GM10266 (cell line): ENCODE measurements at regions not wholly inside any gene's neighbourhood (a gene's known extent, or its start where the extent isn't known, plus 50 kb on each side); places are given as distances from the start of the nearest gene placed in this dataset.

Source experiments
- DNase-seq: peaks from one replicate; pipeline ENCODE4 v3.0.0; 2012; ENCODE audit errors: extremely low spot score
- TF ChIP-seq, protein P1 (sequence below): IDR thresholded peaks from 2 replicates; pipeline ENCODE4 v1.5.1; 2012; ENCODE audit warnings: mild to moderate bottlenecking, low read depth; ENCODE audit not compliant: control insufficient read depth, insufficient read depth; ENCODE audit errors: missing control alignments

DNA sequence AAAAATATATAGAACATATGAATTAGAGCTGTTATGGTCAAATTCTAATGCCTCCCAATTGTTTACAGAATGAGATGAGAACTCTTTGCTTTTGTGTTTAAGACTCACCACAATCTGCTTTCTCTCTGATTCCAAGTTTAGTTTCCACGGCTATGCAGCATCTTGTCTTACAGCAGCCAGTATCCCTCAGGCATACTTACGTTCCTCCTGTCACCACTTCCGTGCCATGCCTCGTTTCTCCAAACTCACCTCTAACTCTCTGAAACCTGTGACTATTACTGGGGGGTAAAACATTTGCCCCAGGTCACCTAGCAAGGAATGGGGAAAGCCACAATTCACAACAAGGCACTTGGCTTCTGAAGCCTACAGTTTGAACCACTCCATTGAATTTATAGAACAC is 192.8 kb upstream of the NRIP1 start:
- no peak for DNase-seq
- TF ChIP-seq, protein P1, sequence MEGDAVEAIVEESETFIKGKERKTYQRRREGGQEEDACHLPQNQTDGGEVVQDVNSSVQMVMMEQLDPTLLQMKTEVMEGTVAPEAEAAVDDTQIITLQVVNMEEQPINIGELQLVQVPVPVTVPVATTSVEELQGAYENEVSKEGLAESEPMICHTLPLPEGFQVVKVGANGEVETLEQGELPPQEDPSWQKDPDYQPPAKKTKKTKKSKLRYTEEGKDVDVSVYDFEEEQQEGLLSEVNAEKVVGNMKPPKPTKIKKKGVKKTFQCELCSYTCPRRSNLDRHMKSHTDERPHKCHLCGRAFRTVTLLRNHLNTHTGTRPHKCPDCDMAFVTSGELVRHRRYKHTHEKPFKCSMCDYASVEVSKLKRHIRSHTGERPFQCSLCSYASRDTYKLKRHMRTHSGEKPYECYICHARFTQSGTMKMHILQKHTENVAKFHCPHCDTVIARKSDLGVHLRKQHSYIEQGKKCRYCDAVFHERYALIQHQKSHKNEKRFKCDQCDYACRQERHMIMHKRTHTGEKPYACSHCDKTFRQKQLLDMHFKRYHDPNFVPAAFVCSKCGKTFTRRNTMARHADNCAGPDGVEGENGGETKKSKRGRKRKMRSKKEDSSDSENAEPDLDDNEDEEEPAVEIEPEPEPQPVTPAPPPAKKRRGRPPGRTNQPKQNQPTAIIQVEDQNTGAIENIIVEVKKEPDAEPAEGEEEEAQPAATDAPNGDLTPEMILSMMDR = no peak

DNA sequence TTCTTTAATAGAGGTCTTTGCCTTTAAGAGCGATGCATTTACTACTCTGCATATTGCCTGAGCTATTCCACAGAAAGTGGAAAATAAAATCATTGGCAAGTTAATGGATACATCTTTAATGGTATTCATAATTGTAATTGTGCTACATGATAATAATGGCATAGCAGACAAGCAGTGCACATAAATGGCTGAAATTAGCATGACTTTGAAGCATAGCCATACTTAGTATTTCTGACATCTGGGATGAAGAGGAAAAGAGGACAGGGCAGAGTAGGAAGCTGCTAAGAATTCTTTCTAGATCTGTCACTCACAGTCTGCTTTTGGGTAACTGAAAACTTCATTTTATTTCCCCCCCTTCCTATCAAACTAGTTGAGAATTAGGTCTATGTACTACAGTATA is 195.0 kb upstream of the NRIP1 start:
- TF ChIP-seq, protein P1 = no peak
- no peak for DNase-seq

DNA sequence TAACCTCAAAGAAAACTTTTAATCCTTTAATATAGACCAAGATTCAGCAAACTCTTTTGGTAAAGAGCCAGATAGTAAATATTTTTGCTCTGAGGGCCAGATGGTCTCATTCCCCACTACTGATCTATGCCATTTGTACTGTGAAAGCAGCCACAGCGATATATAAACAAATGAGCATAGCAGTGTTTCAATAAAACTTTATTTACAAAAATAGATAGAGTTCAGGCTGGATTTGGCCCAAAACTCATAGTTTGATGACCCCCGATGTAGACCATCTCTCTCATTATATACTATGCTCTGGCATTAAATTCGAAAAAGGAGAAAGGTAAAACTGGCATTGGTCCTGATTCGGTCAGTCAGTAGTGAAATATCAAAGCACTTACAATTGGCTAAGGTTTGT is 195.8 kb upstream of the NRIP1 start:
- TF ChIP-seq, protein P1 = no peak
- DNase-seq = no peak

DNA sequence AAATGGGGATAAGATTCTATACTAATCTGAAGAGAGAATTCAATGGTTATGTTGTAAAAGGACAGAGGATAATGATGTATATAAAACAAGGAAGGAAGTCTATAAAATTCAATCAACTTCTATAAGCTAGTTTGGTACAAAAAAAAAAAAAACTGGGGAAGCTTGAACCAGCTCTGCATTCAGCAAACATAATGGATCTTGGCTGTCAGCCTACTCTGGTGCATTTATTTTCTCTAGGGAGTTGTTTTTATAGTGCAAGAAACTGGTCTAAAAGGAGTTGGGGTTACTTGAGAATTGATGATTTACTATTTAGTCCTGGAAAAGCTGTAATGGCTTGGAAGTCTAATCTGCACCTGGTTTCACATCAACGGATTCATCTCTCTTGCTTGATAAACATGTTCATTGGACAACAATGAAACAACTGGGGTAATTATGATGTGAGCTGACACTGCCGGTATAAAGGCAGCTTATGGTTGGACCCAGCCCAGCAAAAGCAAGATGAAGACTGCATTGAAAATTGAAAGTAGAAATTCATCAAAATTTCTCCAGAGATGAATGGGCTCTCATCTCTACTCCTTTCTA is 199.4 kb upstream of the NRIP1 start:
- TF ChIP-seq, protein P1 = no peak
- DNase-seq = no peak

DNA sequence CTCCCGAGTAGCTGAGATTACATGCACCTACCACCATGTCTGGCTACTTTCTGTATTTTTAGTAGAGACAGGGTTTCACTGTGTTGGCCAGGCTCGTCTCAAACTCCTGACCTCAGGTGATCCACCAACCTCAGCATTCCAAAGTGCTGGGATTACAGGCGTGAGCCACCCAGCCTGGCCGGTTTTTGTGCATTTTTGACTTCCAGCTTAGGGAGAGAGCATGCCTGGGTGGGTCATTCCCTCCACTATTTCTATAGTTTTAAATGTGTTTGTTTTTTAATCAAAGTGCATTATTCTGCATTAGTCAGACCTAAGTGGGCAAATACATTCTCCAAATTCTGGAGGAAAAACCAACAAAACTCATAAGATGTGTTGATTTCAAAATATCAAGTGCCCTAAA is 207.4 kb upstream of the NRIP1 start:
- TF ChIP-seq, protein P1 = no peak

GRCh38 chr21:15272591-15272990 is 207.8 kb upstream of the NRIP1 start:
- DNase-seq = no peak
- TF ChIP-seq, protein P1 = no peak

More for the DNA sequence above, 207.4 kb upstream of the NRIP1 start:
- no peak for DNase-seq

GRCh38 chr21:15273244-15273643 is 208.4 kb upstream of the NRIP1 start:
- no peak for DNase-seq
- TF ChIP-seq, protein P1 = no peak
